ENCODE measurements at regions not wholly inside any gene's neighbourhood (a gene's known extent, or its start where the extent isn't known, plus 50 kb on each side); places are given as distances from the start of the nearest gene placed in this dataset.

DNA sequence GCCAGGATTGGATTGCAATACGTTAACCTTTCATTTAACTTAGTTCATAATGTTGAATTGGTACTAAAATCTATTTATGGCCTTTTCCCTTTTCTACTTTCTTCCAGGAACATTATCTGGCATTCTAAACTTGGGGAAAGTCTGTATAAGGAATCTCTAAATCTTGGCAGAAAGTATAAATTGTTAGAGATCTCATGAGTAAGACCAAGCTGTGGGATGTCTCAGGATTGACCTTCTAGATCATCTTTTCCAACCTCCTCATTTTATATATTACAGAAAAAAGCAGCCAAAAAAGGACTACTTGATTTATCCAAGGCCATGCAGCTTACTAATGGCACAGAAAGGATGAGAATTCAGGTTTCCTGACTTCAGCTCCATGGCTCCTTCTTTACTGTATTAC, 598.3 kb downstream of the INHBA start:
- TF ChIP-seq, protein P1, sequence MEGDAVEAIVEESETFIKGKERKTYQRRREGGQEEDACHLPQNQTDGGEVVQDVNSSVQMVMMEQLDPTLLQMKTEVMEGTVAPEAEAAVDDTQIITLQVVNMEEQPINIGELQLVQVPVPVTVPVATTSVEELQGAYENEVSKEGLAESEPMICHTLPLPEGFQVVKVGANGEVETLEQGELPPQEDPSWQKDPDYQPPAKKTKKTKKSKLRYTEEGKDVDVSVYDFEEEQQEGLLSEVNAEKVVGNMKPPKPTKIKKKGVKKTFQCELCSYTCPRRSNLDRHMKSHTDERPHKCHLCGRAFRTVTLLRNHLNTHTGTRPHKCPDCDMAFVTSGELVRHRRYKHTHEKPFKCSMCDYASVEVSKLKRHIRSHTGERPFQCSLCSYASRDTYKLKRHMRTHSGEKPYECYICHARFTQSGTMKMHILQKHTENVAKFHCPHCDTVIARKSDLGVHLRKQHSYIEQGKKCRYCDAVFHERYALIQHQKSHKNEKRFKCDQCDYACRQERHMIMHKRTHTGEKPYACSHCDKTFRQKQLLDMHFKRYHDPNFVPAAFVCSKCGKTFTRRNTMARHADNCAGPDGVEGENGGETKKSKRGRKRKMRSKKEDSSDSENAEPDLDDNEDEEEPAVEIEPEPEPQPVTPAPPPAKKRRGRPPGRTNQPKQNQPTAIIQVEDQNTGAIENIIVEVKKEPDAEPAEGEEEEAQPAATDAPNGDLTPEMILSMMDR (IDR thresholded peaks at IDR 0.05) = no peak
- no peak for TF ChIP-seq POLR2A (IDR thresholded peaks at IDR 0.05)
- TF ChIP-seq EP300 (IDR thresholded peaks at IDR 0.05) = no peak
